ENCODE measurements at regions not wholly inside any gene's neighbourhood (a gene's known extent, or its start where the extent isn't known, plus 50 kb on each side); places are given as distances from the start of the nearest gene placed in this dataset.
"Not testable (repeated sequence)": the region's sequence is repeated elsewhere in the genome, so short reads cannot be mapped to it uniquely, and the experiment has no call there.

DNA sequence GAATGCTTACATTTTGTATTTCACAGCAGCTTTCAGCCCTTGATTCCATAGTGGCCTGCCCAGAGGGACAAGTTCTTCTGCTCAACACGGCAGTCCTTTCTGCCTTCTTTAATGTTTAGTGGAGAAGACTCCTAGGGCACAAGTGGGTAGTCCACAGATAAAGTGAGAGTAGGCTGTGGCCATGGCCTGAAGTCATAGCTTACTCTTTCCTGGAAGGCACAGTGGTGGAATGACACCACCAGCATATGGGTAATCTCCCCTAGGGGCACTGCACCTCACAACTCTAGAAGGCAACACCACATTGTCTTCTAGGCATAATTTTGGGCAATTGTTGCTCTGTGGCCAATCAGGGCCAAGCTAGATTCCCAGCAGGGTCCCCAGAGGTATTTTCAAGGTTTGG, 155.4 kb upstream of the MAMLD1 start:
- Histone ChIP-seq H3K9me2 (ENCODE audit: insufficient read depth) (no peaks in the 10 kb centered on the region), H3K4me3 (no peak overlapping the region), H3K4me2 (ENCODE audit: unreplicated experiment) (no peak overlapping the region), H3K4me1 (ENCODE audit: insufficient read depth) (peaks cover 10% of the 10 kb centered on the region), H3K36me3 (ENCODE audit: low read depth) (no peaks in the 10 kb centered on the region), H3K27ac (no peak overlapping the region), H3K27me3 (replicated peaks; ENCODE audit: insufficient read depth) (no peaks in the 10 kb centered on the region), H3K79me2 (ENCODE audit: insufficient read depth) (no peaks in the 10 kb centered on the region), H3K9ac (no peak overlapping the region), H4K20me1 (ENCODE audit: insufficient read depth) (no peaks in the 10 kb centered on the region), H2AFZ (no peak overlapping the region), H3F3A (ENCODE audit: insufficient read depth) (no peaks in the 10 kb centered on the region), H3K9me3 (ENCODE audit: low read depth) (no peaks in the 10 kb centered on the region)
- WGBS, 2 experiments (ENCODE audit: low coverage in 1 of 2, low lambda C conversion rate in 2 of 2, missing lambda C conversion rate in 2 of 2) = 0 to 9% methylated on average over 1 of the region's 1 CpG
- in situ Hi-C loops (cut with MboI) = no loop called here
- DNase-seq = no peak
- TF ChIP-seq EZH2 (IDR thresholded peaks at IDR 0.05; ENCODE audit: insufficient read depth, poor library complexity, severe bottlenecking) (no peak), EZH2phosphoT487 (IDR thresholded peaks at IDR 0.05; ENCODE audit: insufficient read depth, low read depth) (no peak)

DNA sequence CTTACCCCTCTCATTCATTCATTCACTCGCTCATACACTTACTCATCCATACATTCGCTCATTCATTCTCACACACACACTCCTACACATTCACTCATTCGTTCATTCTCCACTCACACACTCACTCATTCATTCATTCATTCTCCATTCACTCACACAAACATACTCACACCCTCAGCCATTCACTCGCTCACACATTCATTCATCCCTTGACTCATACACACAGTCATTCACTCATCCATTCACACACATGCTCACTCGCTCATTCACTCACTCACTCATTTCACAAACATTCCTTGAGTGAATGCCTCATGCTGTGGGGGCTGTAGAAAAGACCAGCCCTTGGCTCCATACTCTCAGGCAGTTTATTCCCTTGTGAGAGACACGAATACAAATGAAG, 151.1 kb upstream of the MAMLD1 start:
- H3K27ac ChIP-seq = no peak overlapping the region
- no peak for TF ChIP-seq EZH2phosphoT487 (IDR thresholded peaks at IDR 0.05; ENCODE audit: insufficient read depth, low read depth)
- TF ChIP-seq EZH2 (IDR thresholded peaks at IDR 0.05; ENCODE audit: insufficient read depth, poor library complexity, severe bottlenecking) = no peak

DNA sequence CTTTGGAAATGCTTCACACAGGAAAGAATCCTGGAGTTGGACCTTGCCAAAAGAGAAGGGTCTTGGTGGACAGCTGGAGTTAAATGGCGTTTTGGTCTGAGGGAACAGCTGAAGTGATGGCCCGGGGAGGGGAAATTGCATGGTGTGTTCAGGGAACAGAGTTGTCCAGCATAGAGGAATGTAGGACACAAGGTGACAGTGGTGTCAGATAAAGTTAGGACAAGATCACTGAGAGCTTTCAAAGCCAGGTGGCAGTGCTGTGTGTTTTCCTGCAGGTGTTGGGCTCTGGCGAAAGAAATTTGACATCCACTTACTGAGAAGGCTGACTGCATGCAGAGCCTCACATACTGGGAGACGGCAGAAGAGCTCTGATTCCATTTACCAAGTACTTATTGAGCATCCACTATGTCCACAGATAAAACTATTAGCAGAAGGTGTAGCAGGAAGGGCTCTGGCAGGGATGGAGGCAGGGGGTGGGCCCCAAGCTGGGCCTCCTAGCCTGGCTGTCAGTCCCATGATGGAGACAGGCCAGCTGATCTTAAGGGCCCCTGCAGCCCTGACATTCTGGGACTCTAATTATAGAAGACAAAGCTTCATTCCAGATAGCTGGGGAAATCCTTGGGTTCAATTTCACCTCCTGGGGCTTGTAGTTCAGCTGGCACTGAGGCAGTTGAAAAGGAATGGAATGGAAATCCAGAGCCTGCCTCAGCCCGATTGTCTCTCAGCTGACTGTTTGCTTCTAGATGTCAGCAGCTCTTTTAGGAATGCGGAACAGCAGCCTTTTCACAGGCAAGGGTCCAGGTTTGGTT, 150.2 kb upstream of the MAMLD1 start:
- Histone ChIP-seq H3F3A (ENCODE audit: insufficient read depth) (no peaks in the 10 kb centered on the region), H3K27me3 (replicated peaks; ENCODE audit: insufficient read depth) (no peaks in the 10 kb centered on the region), H3K4me3 (no peak overlapping the region), H2AFZ (no peak overlapping the region), H4K20me1 (ENCODE audit: insufficient read depth) (no peaks in the 10 kb centered on the region), H3K4me2 (ENCODE audit: unreplicated experiment) (no peak overlapping the region), H3K9me2 (ENCODE audit: insufficient read depth) (no peaks in the 10 kb centered on the region), H3K79me2 (ENCODE audit: insufficient read depth) (no peaks in the 10 kb centered on the region), H3K27ac (peak overlapping the region; percentile 30), H3K36me3 (ENCODE audit: low read depth) (no peaks in the 10 kb centered on the region), H3K9ac (no peak overlapping the region), H3K4me1 (ENCODE audit: insufficient read depth) (peaks cover 9% of the 10 kb centered on the region), H3K9me3 (ENCODE audit: low read depth) (no peaks in the 10 kb centered on the region)
- TF ChIP-seq EZH2phosphoT487 (IDR thresholded peaks at IDR 0.05; ENCODE audit: insufficient read depth, low read depth) (no peak), EZH2 (IDR thresholded peaks at IDR 0.05; ENCODE audit: insufficient read depth, poor library complexity, severe bottlenecking) (no peak)
- WGBS, 2 experiments (ENCODE audit: low coverage in 1 of 2, low lambda C conversion rate in 2 of 2, missing lambda C conversion rate in 2 of 2) = 74 to 79% methylated on average over 6 of the region's 6 CpGs
- in situ Hi-C loops (cut with MboI) = no loop called here
- DNase-seq = peak; percentile 38

More for the DNA sequence above, 151.1 kb upstream of the MAMLD1 start:
- no peaks in the 10 kb centered on the region for H3K9me3 ChIP-seq (ENCODE audit: low read depth)
- in situ Hi-C loops (cut with MboI) = no loop called here
- H3K36me3 ChIP-seq (ENCODE audit: low read depth) = no peaks in the 10 kb centered on the region
- H2AFZ ChIP-seq = no peak overlapping the region
- H3K4me3 ChIP-seq = no peak overlapping the region
- no peaks in the 10 kb centered on the region for H3K9me2 ChIP-seq (ENCODE audit: insufficient read depth)
- no peaks in the 10 kb centered on the region for H3K79me2 ChIP-seq (ENCODE audit: insufficient read depth)
- H3K27me3 ChIP-seq (replicated peaks; ENCODE audit: insufficient read depth) = no peaks in the 10 kb centered on the region
- WGBS, 2 experiments (ENCODE audit: low coverage in 1 of 2, low lambda C conversion rate in 2 of 2, missing lambda C conversion rate in 2 of 2) = 59 to 63% methylated on average over 6 of the region's 6 CpGs
- H3F3A ChIP-seq (ENCODE audit: insufficient read depth) = no peaks in the 10 kb centered on the region
- H3K4me2 ChIP-seq (ENCODE audit: unreplicated experiment) = no peak overlapping the region
- DNase-seq = peak; percentile 70
- H3K4me1 ChIP-seq (ENCODE audit: insufficient read depth) = peaks cover 9% of the 10 kb centered on the region
- H4K20me1 ChIP-seq (ENCODE audit: insufficient read depth) = no peaks in the 10 kb centered on the region
- H3K9ac ChIP-seq = no peak overlapping the region

DNA sequence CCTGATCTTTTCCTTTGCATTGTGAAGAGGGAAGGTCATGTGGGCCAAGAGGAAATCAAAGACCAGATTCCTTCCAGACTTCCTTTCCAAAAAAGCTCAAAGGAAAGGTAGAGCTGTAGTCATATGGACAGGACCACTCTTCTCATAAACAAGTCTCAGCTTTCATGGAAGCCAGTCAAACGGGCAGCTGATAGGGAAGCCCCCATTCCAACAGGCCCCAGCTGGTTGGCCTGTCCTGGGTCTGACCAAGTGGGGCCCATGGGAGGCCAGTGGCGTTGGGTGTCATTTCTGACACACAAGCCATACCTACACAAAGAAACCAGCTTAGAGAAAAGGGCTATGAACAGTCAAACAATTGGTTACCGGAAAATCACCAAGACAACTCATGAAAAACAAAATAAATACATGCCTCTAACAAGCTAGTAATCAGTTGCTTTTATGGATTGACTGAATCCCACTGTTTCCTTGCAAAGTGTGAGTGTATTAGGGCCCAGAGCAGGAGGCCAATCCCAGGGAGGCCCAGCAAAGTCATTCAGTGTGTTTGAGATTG, 149.6 kb upstream of the MAMLD1 start:
- Histone ChIP-seq H4K20me1 (ENCODE audit: insufficient read depth) (no peaks in the 10 kb centered on the region), H3K9me3 (ENCODE audit: low read depth) (no peaks in the 10 kb centered on the region), H3K79me2 (ENCODE audit: insufficient read depth) (no peaks in the 10 kb centered on the region), H3F3A (ENCODE audit: insufficient read depth) (no peaks in the 10 kb centered on the region), H3K27me3 (replicated peaks; ENCODE audit: insufficient read depth) (no peaks in the 10 kb centered on the region), H3K9ac (no peak overlapping the region), H3K9me2 (ENCODE audit: insufficient read depth) (no peaks in the 10 kb centered on the region), H2AFZ (no peak overlapping the region), H3K4me1 (ENCODE audit: insufficient read depth) (peaks cover 9% of the 10 kb centered on the region), H3K4me3 (no peak overlapping the region), H3K27ac (peak overlapping the region; percentile 30; the same call in 1 of the 2 replicates), H3K4me2 (ENCODE audit: unreplicated experiment) (no peak overlapping the region), H3K36me3 (ENCODE audit: low read depth) (no peaks in the 10 kb centered on the region)
- no peak for DNase-seq
- no peak for TF ChIP-seq EZH2 (IDR thresholded peaks at IDR 0.05; ENCODE audit: insufficient read depth, poor library complexity, severe bottlenecking)
- no peak for TF ChIP-seq EZH2phosphoT487 (IDR thresholded peaks at IDR 0.05; ENCODE audit: insufficient read depth, low read depth)
- in situ Hi-C loops (cut with MboI) = no loop called here
- 63 to 67% methylated on average over 3 of the region's 3 CpGs for WGBS, 2 experiments (ENCODE audit: low coverage in 1 of 2, low lambda C conversion rate in 2 of 2, missing lambda C conversion rate in 2 of 2)

DNA sequence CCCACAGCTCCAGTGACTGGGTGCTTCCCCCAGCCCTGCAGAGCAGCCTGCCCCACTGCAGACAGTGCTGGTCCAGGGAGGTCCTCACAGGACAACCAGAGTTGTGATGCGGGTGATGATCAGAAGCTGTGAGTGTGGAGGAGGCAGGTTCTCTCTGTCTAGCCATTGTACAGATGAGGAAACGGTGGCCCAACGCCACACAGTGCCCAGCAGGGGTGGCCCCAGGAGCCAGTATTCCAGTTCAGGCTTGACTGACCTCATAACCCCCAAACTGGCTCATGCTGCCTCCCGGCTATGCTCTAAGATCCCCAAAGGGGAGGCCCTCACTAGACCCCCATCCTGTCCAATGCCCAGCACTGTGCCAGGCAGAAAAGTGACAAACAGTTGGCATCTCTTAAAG, 147.1 kb upstream of the MAMLD1 start:
- H3K27me3 ChIP-seq (replicated peaks; ENCODE audit: insufficient read depth); H4K20me1 ChIP-seq (ENCODE audit: insufficient read depth); H3K9me3 ChIP-seq (ENCODE audit: low read depth); in situ Hi-C loops (cut with MboI); H3K9ac ChIP-seq; H2AFZ ChIP-seq; H3K4me3 ChIP-seq; H3K4me1 ChIP-seq (ENCODE audit: insufficient read depth); DNase-seq; H3K4me2 ChIP-seq (ENCODE audit: unreplicated experiment); H3K9me2 ChIP-seq (ENCODE audit: insufficient read depth); H3F3A ChIP-seq (ENCODE audit: insufficient read depth); H3K36me3 ChIP-seq (ENCODE audit: low read depth); H3K79me2 ChIP-seq (ENCODE audit: insufficient read depth); H3K27ac ChIP-seq: not testable (repeated sequence)
- 60 to 97% methylated on average over 1 to 3 of the region's 4 CpGs for WGBS, 2 experiments (ENCODE audit: low coverage in 1 of 2, low lambda C conversion rate in 2 of 2, missing lambda C conversion rate in 2 of 2)
